ENCODE measurements at regions not wholly inside any gene's neighbourhood (a gene's known extent, or its start where the extent isn't known, plus 50 kb on each side); places are given as distances from the start of the nearest gene placed in this dataset.

GRCh38 chr4:60042941-60043340 is 1157.2 kb upstream of the ADGRL3 start:
- Histone ChIP-seq H3K56ac (replicated peaks; ENCODE audit: insufficient read length, low read depth, low read length) (no peak overlapping the region), H4K91ac (replicated peaks; ENCODE audit: insufficient read length, low read length) (no peak overlapping the region), H4K8ac (ENCODE audit: extremely low read depth, insufficient read depth, low read length) (no peak overlapping the region), H3K79me2 (ENCODE audit: control insufficient read depth in 1 of 2, insufficient read depth in 2 of 2, low read length in 2 of 2) (no peaks in the 10 kb centered on the region), H3K4ac (replicated peaks; ENCODE audit: insufficient read length, low read depth, low read length) (no peak overlapping the region), H2AK5ac (ENCODE audit: low read depth, low read length) (no peak overlapping the region), H4K20me1 (replicated peaks in 1 of 2; ENCODE audit: control insufficient read depth in 1 of 2, insufficient read depth in 2 of 2, low read length in 2 of 2) (no peaks in the 10 kb centered on the region), H4K5ac (ENCODE audit: insufficient read length, low read depth, low read length) (no peak overlapping the region), H3K4me1 (replicated peaks in 1 of 4; ENCODE audit: control insufficient read depth in 3 of 4, insufficient read depth in 4 of 4, low read length in 3 of 4) (no peaks in the 10 kb centered on the region), H3K9me3 (ENCODE audit: insufficient read depth in 2 of 2, low read depth in 1 of 2, low read length in 1 of 2) (peaks cover 4 to 8% of the 10 kb centered on the region in 2 experiments; a peak in 2 of 4 replicates), H3K18ac (ENCODE audit: extremely low read depth, low read length) (no peak overlapping the region), H3K4me2 (ENCODE audit: insufficient read depth in 1 of 2, low read depth in 2 of 2, low read length in 2 of 2) (no peak overlapping the region), H2BK5ac (ENCODE audit: low read depth, low read length) (no peak overlapping the region), H2AFZ (ENCODE audit: low read length) (no peak overlapping the region; the same call in 1 of the 2 replicates), H3K23ac (ENCODE audit: insufficient read length) (no peak overlapping the region), H3K36me3 (ENCODE audit: control insufficient read depth in 2 of 4, insufficient read depth in 4 of 4, low read length in 3 of 4) (no peaks in the 10 kb centered on the region), H3K79me1 (ENCODE audit: low read depth, low read length) (no peaks in the 10 kb centered on the region), H2BK20ac (ENCODE audit: low read length) (no peak overlapping the region), H3K14ac (ENCODE audit: insufficient read length) (no peak overlapping the region), H3K23me2 (ENCODE audit: low read depth, low read length) (no peaks in the 10 kb centered on the region), H2BK15ac (ENCODE audit: low read length) (no peak overlapping the region), H2BK12ac (ENCODE audit: low read depth, low read length) (no peak overlapping the region), H3K27me3 (replicated peaks in 1 of 4; ENCODE audit: control insufficient read depth in 3 of 4, extremely low read depth in 1 of 4, insufficient read depth in 3 of 4, low read length in 3 of 4) (no peaks in the 10 kb centered on the region), H3K4me3 (ENCODE audit: extremely low read depth in 1 of 4, insufficient read depth in 2 of 4, low read depth in 3 of 4, low read length in 4 of 4) (no peak overlapping the region), H3K27ac (ENCODE audit: low read depth, low read length) (no peak overlapping the region), H3K9ac (replicated peaks in 1 of 4; ENCODE audit: extremely low read depth in 1 of 4, low read depth in 3 of 4, low read length in 3 of 4) (no peak overlapping the region), H2BK120ac (replicated peaks; ENCODE audit: low read depth, low read length) (no peak overlapping the region)
- ChIA-PET CTCF (ENCODE audit: partially characterized antibody) (no interaction called here), POLR2A (ENCODE audit: partially characterized antibody) (no interaction called here)
- TF ChIP-seq HDAC2 (IDR thresholded peaks at IDR 0.05; ENCODE audit: borderline replicate concordance in 1 of 2, low read depth in 2 of 2, low read length in 2 of 2): no peak
- no peak for TF ChIP-seq EP300 (IDR thresholded peaks at IDR 0.05; ENCODE audit: borderline replicate concordance in 1 of 2, low read depth in 2 of 2, low read length in 2 of 2)
- no peak for TF ChIP-seq EZH2 (IDR thresholded peaks at IDR 0.05; ENCODE audit: low read depth, low read length, severe bottlenecking)
- TF ChIP-seq NRF1 (IDR thresholded peaks at IDR 0.05; ENCODE audit: low read depth, low read length): no peak
- TF ChIP-seq KDM5A (IDR thresholded peaks at IDR 0.05; ENCODE audit: low read length): no peak
- no peak for TF ChIP-seq GABPA (IDR thresholded peaks at IDR 0.05; ENCODE audit: borderline replicate concordance, insufficient read depth, low read length)
- TF ChIP-seq, protein P1, sequence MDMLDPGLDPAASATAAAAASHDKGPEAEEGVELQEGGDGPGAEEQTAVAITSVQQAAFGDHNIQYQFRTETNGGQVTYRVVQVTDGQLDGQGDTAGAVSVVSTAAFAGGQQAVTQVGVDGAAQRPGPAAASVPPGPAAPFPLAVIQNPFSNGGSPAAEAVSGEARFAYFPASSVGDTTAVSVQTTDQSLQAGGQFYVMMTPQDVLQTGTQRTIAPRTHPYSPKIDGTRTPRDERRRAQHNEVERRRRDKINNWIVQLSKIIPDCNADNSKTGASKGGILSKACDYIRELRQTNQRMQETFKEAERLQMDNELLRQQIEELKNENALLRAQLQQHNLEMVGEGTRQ (IDR thresholded peaks at IDR 0.05; ENCODE audit: low read length): no peak
- TF ChIP-seq CHD1 (IDR thresholded peaks at IDR 0.05; ENCODE audit: low read depth, low read length): no peak
- no peak for TF ChIP-seq SP2 (IDR thresholded peaks at IDR 0.05; ENCODE audit: low read length)
- DNase-seq (ENCODE audit: low read depth in 1 of 2, low spot score in 2 of 2) (no peak), FAIRE-seq (no peak)
- 88% methylated on average over 2 of the region's 2 CpGs; no CpG with 5 or more reads in 1 of the 2 experiments for WGBS, 2 experiments (ENCODE audit: extremely low coverage in 1 of 2, insufficient coverage in 1 of 2, insufficient read length in 1 of 2, insufficient replicate concordance in 2 of 2, low coverage in 1 of 2, low lambda C conversion rate in 2 of 2, missing lambda C conversion rate in 1 of 2)
